Ovary (tissue), 3 donors: ENCODE measurements at regions not wholly inside any gene's neighbourhood (a gene's known extent, or its start where the extent isn't known, plus 50 kb on each side); places are given as distances from the start of the nearest gene placed in this dataset.

Experiments used
- EP300 ChIP-seq: sonication (generic); formaldehyde crosslinking; IDR thresholded peaks from one replicate; pipeline ENCODE4 v1.6.1; 2017; ENCODE audit warnings: antibody characterized with exemption
- POLR2A ChIP-seq: fragments of 450-650 bp; IDR thresholded peaks from one replicate; pipeline ENCODE4 v1.6.1; 2017; ENCODE audit warnings: antibody characterized with exemption, mild to moderate bottlenecking, moderate library complexity
- TF ChIP-seq, protein P1 (sequence below), 3 donors: fragments of 450-650 bp in 2 of 3; fragments of 200-600 bp in 1 of 3; IDR thresholded peaks; one replicate each; pipeline versions ENCODE4 v1.5.1 to v1.8.0; 2016 to 2022; ENCODE audit warnings: antibody characterized with exemption in 3 of 3, mild to moderate bottlenecking in 1 of 3
- donor health status: DM: no; HTN: no; CAD: no.

DNA sequence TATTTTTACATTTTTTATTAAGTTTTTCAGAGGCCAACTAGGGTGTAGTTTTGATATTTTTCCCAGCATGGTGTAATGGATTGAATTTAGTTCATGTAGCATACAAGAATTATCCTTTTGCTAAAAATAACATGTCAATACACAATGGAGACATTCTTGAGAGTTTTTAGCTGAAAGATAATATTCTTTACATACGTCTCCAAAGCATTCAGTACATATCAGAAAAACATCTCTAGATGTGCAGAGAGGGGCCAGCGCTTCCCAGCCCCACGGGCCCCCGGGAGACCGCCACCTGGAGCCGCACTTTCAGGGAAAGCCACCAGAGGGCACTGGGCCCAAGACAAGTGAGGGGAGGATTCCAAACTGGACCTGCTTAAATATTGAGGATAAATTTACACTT, 499.4 kb downstream of the GALR1 start:
- TF ChIP-seq, protein P1, sequence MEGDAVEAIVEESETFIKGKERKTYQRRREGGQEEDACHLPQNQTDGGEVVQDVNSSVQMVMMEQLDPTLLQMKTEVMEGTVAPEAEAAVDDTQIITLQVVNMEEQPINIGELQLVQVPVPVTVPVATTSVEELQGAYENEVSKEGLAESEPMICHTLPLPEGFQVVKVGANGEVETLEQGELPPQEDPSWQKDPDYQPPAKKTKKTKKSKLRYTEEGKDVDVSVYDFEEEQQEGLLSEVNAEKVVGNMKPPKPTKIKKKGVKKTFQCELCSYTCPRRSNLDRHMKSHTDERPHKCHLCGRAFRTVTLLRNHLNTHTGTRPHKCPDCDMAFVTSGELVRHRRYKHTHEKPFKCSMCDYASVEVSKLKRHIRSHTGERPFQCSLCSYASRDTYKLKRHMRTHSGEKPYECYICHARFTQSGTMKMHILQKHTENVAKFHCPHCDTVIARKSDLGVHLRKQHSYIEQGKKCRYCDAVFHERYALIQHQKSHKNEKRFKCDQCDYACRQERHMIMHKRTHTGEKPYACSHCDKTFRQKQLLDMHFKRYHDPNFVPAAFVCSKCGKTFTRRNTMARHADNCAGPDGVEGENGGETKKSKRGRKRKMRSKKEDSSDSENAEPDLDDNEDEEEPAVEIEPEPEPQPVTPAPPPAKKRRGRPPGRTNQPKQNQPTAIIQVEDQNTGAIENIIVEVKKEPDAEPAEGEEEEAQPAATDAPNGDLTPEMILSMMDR (IDR thresholded peaks at IDR 0.05), result no peak
- no peak for TF ChIP-seq POLR2A
- TF ChIP-seq EP300, result no peak
